A673 (cell line): ENCODE measurements at regions not wholly inside any gene's neighbourhood (a gene's known extent, or its start where the extent isn't known, plus 50 kb on each side); places are given as distances from the start of the nearest gene placed in this dataset.

ENCODE experiments used
- BruUV-seq: library from RNA; stranded (reverse); fragments of 400-500 nt; replicated peaks from 2 replicates; lab custom pipeline; 2021; lab: Mats Ljungman, UMichigan
- CTCF ChIA-PET: fragments of 300-600 bp; sonication (Branson Sonifier 250); formaldehyde crosslinking; loops from one replicate; lab custom pipeline; 2022; ENCODE audit warnings: antibody characterized with exemption; lab: Charles Lee
- POLR2A ChIA-PET: fragments of 300-600 bp; sonication (Branson Sonifier 250); formaldehyde crosslinking; loops from one replicate; lab custom pipeline; 2022; ENCODE audit warnings: antibody characterized with exemption; ENCODE audit not compliant: low non-redundant PET; lab: Charles Lee
- DNase-seq: peaks from one replicate; pipeline ENCODE4 v3.0.0-alpha.2; 2015; ENCODE audit warnings: low spot score
- H3K27ac ChIP-seq: fragments of 200-600 bp; sonication (generic); 2 replicates; pipeline ENCODE4 v1.5.1; 2016; ENCODE audit warnings: mixed run types, low read depth, mild to moderate bottlenecking, mixed read lengths, antibody characterized with exemption, low read length; ENCODE audit not compliant: poor library complexity, severe bottlenecking
- H3K27me3 ChIP-seq: fragments of 200-600 bp; sonication (generic); replicated peaks from 2 replicates; pipeline ENCODE4 v1.6.1; 2017; ENCODE audit warnings: mixed run types, low read depth, mild to moderate bottlenecking, mixed read lengths, antibody characterized with exemption, low read length; ENCODE audit not compliant: insufficient read depth, poor library complexity
- H3K36me3 ChIP-seq: fragments of 200-600 bp; sonication (generic); 2 replicates; pipeline ENCODE4 v1.6.1; 2016; ENCODE audit warnings: mixed run types, mild to moderate bottlenecking, mixed read lengths, antibody characterized with exemption, low read length; ENCODE audit not compliant: insufficient read depth, poor library complexity, severe bottlenecking
- H3K4me1 ChIP-seq: fragments of 200-600 bp; sonication (generic); 2 replicates; pipeline ENCODE4 v1.6.1; 2017; ENCODE audit warnings: mixed run types, mild to moderate bottlenecking, mixed read lengths, antibody characterized with exemption, low read length; ENCODE audit not compliant: insufficient read depth, poor library complexity, severe bottlenecking
- H3K4me3 ChIP-seq: fragments of 200-600 bp; sonication (generic); 2 replicates; pipeline ENCODE4 v1.5.1; 2016; ENCODE audit warnings: low read depth, mixed run types, mild to moderate bottlenecking, mixed read lengths, low read length; ENCODE audit not compliant: poor library complexity, severe bottlenecking
- H3K9me3 ChIP-seq: fragments of 200-600 bp; sonication (generic); 2 replicates; pipeline ENCODE4 v1.6.1; 2016; ENCODE audit warnings: mixed run types, low read depth, mild to moderate bottlenecking, mixed read lengths, antibody characterized with exemption, low read length; ENCODE audit not compliant: poor library complexity, severe bottlenecking
- EZH2 ChIP-seq: fragments of 200-600 bp; sonication (generic); IDR thresholded peaks from 2 replicates; pipeline ENCODE4 v1.6.1; 2017; ENCODE audit warnings: borderline replicate concordance, low read depth, mild to moderate bottlenecking, mixed read lengths, antibody characterized with exemption, low read length; ENCODE audit not compliant: poor library complexity, severe bottlenecking
- intact Hi-C: fragments of 100-400 bp; cut with micrococcal nuclease; formaldehyde crosslinking; loops from one replicate; pipeline ENCODE4 v1.10.0; 2022; ENCODE audit not compliant: unreplicated experiment
- TF ChIP-seq, protein P1 (sequence below): fragments of 300-800, 200-600 bp; sonication (generic); conservative IDR thresholded peaks from 2 replicates; pipeline ENCODE4 v1.5.1; 2017; ENCODE audit warnings: low read depth, mild to moderate bottlenecking, antibody characterized with exemption, low read length, moderate library complexity, mixed read lengths

- intact Hi-C loops = no loop called here
- POLR2A ChIA-PET = no interaction called here
- Histone ChIP-seq H3K9me3 (no peaks in the 10 kb centered on the region), H3K27me3 (peaks cover 13% of the 10 kb centered on the region), H3K27ac (no peak overlapping the region), H3K4me1 (no peaks in the 10 kb centered on the region), H3K4me3 (no peak overlapping the region), H3K36me3 (no peaks in the 10 kb centered on the region)
- CTCF ChIA-PET = no interaction called here
- TF ChIP-seq, protein P1, sequence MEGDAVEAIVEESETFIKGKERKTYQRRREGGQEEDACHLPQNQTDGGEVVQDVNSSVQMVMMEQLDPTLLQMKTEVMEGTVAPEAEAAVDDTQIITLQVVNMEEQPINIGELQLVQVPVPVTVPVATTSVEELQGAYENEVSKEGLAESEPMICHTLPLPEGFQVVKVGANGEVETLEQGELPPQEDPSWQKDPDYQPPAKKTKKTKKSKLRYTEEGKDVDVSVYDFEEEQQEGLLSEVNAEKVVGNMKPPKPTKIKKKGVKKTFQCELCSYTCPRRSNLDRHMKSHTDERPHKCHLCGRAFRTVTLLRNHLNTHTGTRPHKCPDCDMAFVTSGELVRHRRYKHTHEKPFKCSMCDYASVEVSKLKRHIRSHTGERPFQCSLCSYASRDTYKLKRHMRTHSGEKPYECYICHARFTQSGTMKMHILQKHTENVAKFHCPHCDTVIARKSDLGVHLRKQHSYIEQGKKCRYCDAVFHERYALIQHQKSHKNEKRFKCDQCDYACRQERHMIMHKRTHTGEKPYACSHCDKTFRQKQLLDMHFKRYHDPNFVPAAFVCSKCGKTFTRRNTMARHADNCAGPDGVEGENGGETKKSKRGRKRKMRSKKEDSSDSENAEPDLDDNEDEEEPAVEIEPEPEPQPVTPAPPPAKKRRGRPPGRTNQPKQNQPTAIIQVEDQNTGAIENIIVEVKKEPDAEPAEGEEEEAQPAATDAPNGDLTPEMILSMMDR = no peak
- BruUV-seq = no TSS peak
- no peak for DNase-seq
Measured at GRCh38 chr12:128012110-128012509, 254.9 kb upstream of the TMEM132C start.

DNA sequence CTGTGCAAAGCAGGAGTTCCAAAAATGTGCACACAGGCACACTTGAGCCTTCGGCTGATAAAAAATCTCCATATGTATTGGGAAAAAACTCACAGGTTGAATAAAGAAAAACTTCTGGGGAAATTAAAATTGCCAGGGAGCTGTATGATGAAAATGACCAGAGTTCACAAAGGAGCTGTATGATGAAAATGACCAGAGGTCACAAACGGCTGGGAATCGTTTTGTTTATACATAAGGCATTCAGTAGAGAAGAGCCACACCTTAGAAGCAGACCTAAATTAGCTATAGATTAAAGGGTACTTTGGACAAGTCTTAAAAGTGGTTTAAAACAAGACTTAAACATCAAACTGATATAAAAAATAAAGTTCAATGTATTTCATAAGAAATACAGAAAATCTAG lies 251.7 kb upstream of the TMEM132C start:
- H3K4me1 ChIP-seq = no peaks in the 10 kb centered on the region
- no peaks in the 10 kb centered on the region for H3K9me3 ChIP-seq
- BruUV-seq = no TSS peak
- intact Hi-C loops = no loop called here
- ChIA-PET POLR2A (interaction anchor here (0.5 kb wide), 1 partner anchor 31 kb away, joined by 8 read pairs; no protein-coding TSS in a partner anchor), CTCF (no interaction called here)
- H3K27me3 ChIP-seq = peaks cover 11% of the 10 kb centered on the region
- H3K36me3 ChIP-seq = no peaks in the 10 kb centered on the region
- DNase-seq = no peak
- no peak overlapping the region for H3K27ac ChIP-seq
- no peak for TF ChIP-seq EZH2
- TF ChIP-seq, protein P1 = no peak
- no peak overlapping the region for H3K4me3 ChIP-seq

DNA sequence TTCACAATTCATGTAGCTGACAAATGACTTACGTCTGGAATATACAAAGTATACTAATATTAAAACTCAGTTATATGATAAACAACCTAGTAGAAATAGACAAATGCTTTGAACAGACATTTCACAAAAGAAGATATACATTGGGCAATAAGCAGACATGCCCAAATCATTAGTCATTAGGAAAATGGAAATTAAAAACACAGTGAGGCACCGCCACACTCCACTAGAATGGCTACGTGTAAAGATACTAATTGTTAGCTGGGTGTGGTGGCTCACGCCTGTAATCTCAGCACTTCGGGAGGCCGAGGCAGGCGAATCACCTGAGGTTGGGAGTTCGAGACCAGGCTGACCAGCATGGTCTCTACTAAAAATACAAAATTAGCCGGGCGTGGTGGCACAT lies 248.9 kb upstream of the TMEM132C start:
- POLR2A ChIA-PET = no interaction called here
- no TSS peak for BruUV-seq
- Histone ChIP-seq H3K4me1 (no peaks in the 10 kb centered on the region), H3K9me3 (no peaks in the 10 kb centered on the region), H3K27ac (no peak overlapping the region), H3K4me3 (no peak overlapping the region), H3K27me3 (peaks cover 6% of the 10 kb centered on the region), H3K36me3 (no peaks in the 10 kb centered on the region)
- CTCF ChIA-PET = no interaction called here
- intact Hi-C loops = no loop called here
- TF ChIP-seq, protein P1 = no peak
- no peak for TF ChIP-seq EZH2
- DNase-seq = no peak
